HCT116 (cell line): ENCODE measurements at regions not wholly inside any gene's neighbourhood (a gene's known extent, or its start where the extent isn't known, plus 50 kb on each side); places are given as distances from the start of the nearest gene placed in this dataset.
"Not testable (repeated sequence)": the region's sequence is repeated elsewhere in the genome, so short reads cannot be mapped to it uniquely, and the experiment has no call there.

Experiments used
- ATAC-seq: fragments of 200-7000 bp; cut with Tn5 transposase; 2 replicates; pipeline ENCODE4 v1.9.1; 2020; ENCODE audit warnings: mild to moderate bottlenecking, moderate library complexity
- BruUV-seq: library from RNA; stranded (reverse); fragments of 400-500 nt; replicated peaks from 2 replicates; lab custom pipeline; 2021; lab: Mats Ljungman, UMichigan
- CTCF ChIA-PET: fragments of 300-600 bp; sonication (Branson Sonifier 250); formaldehyde crosslinking; loops from one replicate; lab custom pipeline; 2021; ENCODE audit warnings: antibody characterized with exemption; lab: Charles Lee
- POLR2A ChIA-PET: fragments of 300-600, 350-600 bp; sonication (Branson Sonifier 250); formaldehyde crosslinking; loops from one replicate; lab custom pipeline; 2021; ENCODE audit warnings: antibody characterized with exemption; lab: Charles Lee
- RAD21 ChIA-PET, 2 experiments: fragments of 300-600 bp; sonication (Branson Sonifier 250); formaldehyde crosslinking; loops; one replicate each; lab custom pipeline; 2023; ENCODE audit warnings: low total read pairs in 2 of 2; ENCODE audit not compliant: uncharacterized antibody in 2 of 2, unreplicated experiment in 2 of 2, low non-redundant PET in 1 of 2; lab: Charles Lee
- DNase-seq: peaks from one replicate; pipeline ENCODE4 v3.0.0-alpha.2; 2010; ENCODE audit warnings: low read depth, low spot score
- H2AFZ ChIP-seq: fragments of 200-600 bp; shearing (Covaris generic), sonication (generic); 2 replicates; pipeline ENCODE4 v1.6.1; 2017; ENCODE audit warnings: low read depth, mixed run types, mixed read lengths, antibody characterized with exemption, low read length; ENCODE audit not compliant: poor library complexity, severe bottlenecking
- H3K27ac ChIP-seq: 2 replicates; pipeline ENCODE4 v1.5.1; 2012; ENCODE audit warnings: low read depth, low read length
- H3K27me3 ChIP-seq: fragments of 200-600 bp; sonication (generic); 2 replicates; pipeline ENCODE4 v1.6.1; 2016; ENCODE audit warnings: mixed run types, low read length, mixed read lengths; ENCODE audit not compliant: insufficient read depth
- H3K36me3 ChIP-seq, 2 experiments: fragments of 200-500 bp in 1 of 2; fragments of 200-600 bp in 1 of 2; sonication (Bioruptor generic) in 1 of 2; sonication (generic) in 1 of 2; 2 replicates each; pipeline versions ENCODE4 v1.5.1 to v1.6.1; 2014 to 2016; ENCODE audit warnings: low read length in 2 of 2, inconsistent platforms in 1 of 2, mixed read lengths in 1 of 2, mixed run types in 1 of 2; ENCODE audit not compliant: insufficient read depth in 2 of 2, control insufficient read depth in 1 of 2
- H3K4me1 ChIP-seq, 2 experiments: fragments of 200-600 bp in 1 of 2; sonication (generic) in 1 of 2; 2 replicates each; pipeline versions ENCODE4 v1.5.1 to v1.6.1; 2012 to 2017; ENCODE audit warnings: low read length in 2 of 2, inconsistent platforms in 1 of 2, mild to moderate bottlenecking in 1 of 2, mixed read lengths in 1 of 2, mixed run types in 1 of 2, moderate library complexity in 1 of 2; ENCODE audit not compliant: insufficient read depth in 2 of 2, control insufficient read depth in 1 of 2
- H3K4me2 ChIP-seq: fragments of 200-600 bp; sonication (generic); 2 replicates; pipeline ENCODE4 v1.6.1; 2017; ENCODE audit warnings: mixed run types, low read length, mixed read lengths
- H3K4me3 ChIP-seq, 2 experiments: fragments of 200-600 bp in 1 of 2; sonication (generic) in 1 of 2; replicated peaks in 1 of 2; 2 replicates each; pipeline ENCODE4 v1.5.1; 2011 to 2016; ENCODE audit warnings: low read length in 2 of 2, control low read depth in 1 of 2, low read depth in 1 of 2, mild to moderate bottlenecking in 1 of 2, mixed read lengths in 1 of 2, mixed run types in 1 of 2
- H3K79me2 ChIP-seq: fragments of 200-600 bp; sonication (generic); 2 replicates; pipeline ENCODE4 v1.6.1; 2017; ENCODE audit warnings: mild to moderate bottlenecking, mixed run types, low read length, moderate library complexity, mixed read lengths; ENCODE audit not compliant: insufficient read depth
- H3K9ac ChIP-seq: fragments of 200-600 bp; sonication (generic); 2 replicates; pipeline ENCODE4 v1.6.1; 2016; ENCODE audit warnings: low read length, mixed read lengths
- H3K9me2 ChIP-seq: fragments of 200-600 bp; sonication (generic), shearing (Covaris generic); 2 replicates; pipeline ENCODE4 v1.6.1; 2017; ENCODE audit warnings: mixed run types, mild to moderate bottlenecking, moderate library complexity; ENCODE audit not compliant: insufficient read depth
- H3K9me3 ChIP-seq, 2 experiments: fragments of 200-500 bp in 1 of 2; fragments of 200-600 bp in 1 of 2; sonication (Bioruptor generic) in 1 of 2; sonication (generic) in 1 of 2; 2 replicates each; pipeline ENCODE4 v1.6.1; 2014 to 2017; ENCODE audit warnings: low read length in 2 of 2, mixed read lengths in 2 of 2, inconsistent platforms in 1 of 2, low read depth in 1 of 2, mild to moderate bottlenecking in 1 of 2, mixed run types in 1 of 2, moderate library complexity in 1 of 2; ENCODE audit not compliant: control insufficient read depth in 1 of 2, insufficient read depth in 1 of 2
- H4K20me1 ChIP-seq: fragments of 200-600 bp; sonication (generic), shearing (Covaris generic); 2 replicates; pipeline ENCODE4 v1.6.1; 2017; ENCODE audit warnings: mixed run types, mild to moderate bottlenecking, moderate library complexity; ENCODE audit not compliant: insufficient read depth
- ATF3 ChIP-seq: IDR thresholded peaks from 2 replicates; pipeline ENCODE4 v1.6.1; 2012
- CBX3 ChIP-seq: IDR thresholded peaks from 2 replicates; pipeline ENCODE4 v1.6.1; 2012; ENCODE audit warnings: low read depth
- CEBPB ChIP-seq: IDR thresholded peaks from 2 replicates; pipeline ENCODE4 v1.6.1; 2012; ENCODE audit warnings: low read depth
- EGR1 ChIP-seq: IDR thresholded peaks from 2 replicates; pipeline ENCODE4 v1.6.1; 2012; ENCODE audit warnings: low read depth
- EZH2 ChIP-seq: fragments of 200-600 bp; sonication (generic); IDR thresholded peaks from 2 replicates; pipeline ENCODE4 v1.6.1; 2017; ENCODE audit warnings: antibody characterized with exemption, mixed run types
- EZH2phosphoT487 ChIP-seq: fragments of 200-600 bp; IDR thresholded peaks from 2 replicates; pipeline ENCODE4 v1.6.1; 2018; ENCODE audit warnings: antibody characterized with exemption, borderline replicate concordance
- FOSL1 ChIP-seq: IDR thresholded peaks from 2 replicates; pipeline ENCODE4 v1.6.1; 2012; ENCODE audit warnings: low read depth
- JUND ChIP-seq: IDR thresholded peaks from 2 replicates; pipeline ENCODE4 v1.6.1; 2012
- POLR2A ChIP-seq: IDR thresholded peaks from 2 replicates; pipeline ENCODE4 v1.7.0; 2011; ENCODE audit warnings: borderline replicate concordance; ENCODE audit not compliant: insufficient read depth, insufficient read length; ENCODE audit errors: extremely low read depth
- POLR2AphosphoS5 ChIP-seq: IDR thresholded peaks from 2 replicates; pipeline ENCODE4 v1.6.1; 2011; ENCODE audit warnings: mild to moderate bottlenecking, low read depth, low read length, moderate library complexity
- REST ChIP-seq: IDR thresholded peaks from 2 replicates; pipeline ENCODE4 v1.6.1; 2012; ENCODE audit warnings: low read depth
- SP1 ChIP-seq: IDR thresholded peaks from 2 replicates; pipeline ENCODE4 v1.6.1; 2012; ENCODE audit warnings: low read depth
- YY1 ChIP-seq: IDR thresholded peaks from 2 replicates; pipeline ENCODE4 v1.6.1; 2011; ENCODE audit warnings: low read length, low read depth, moderate library complexity, mild to moderate bottlenecking; ENCODE audit not compliant: insufficient replicate concordance; ENCODE audit errors: extremely low read depth
- ZBTB33 ChIP-seq: IDR thresholded peaks from 2 replicates; pipeline ENCODE4 v1.6.1; 2011; ENCODE audit warnings: mild to moderate bottlenecking, low read length, moderate library complexity; ENCODE audit not compliant: insufficient replicate concordance; ENCODE audit errors: extremely low read depth
- intact Hi-C: fragments of 100-400 bp; cut with micrococcal nuclease; formaldehyde crosslinking; loops from 2 replicates; pipeline ENCODE4 v1.10.0; 2022

GRCh38 chr6:26278536-26278935 is 86.5 kb upstream of the BTN3A2 start:
- Histone ChIP-seq H3K27ac (no peak overlapping the region), H3K27me3 (no peaks in the 10 kb centered on the region), H3K9ac (no peak overlapping the region), H3K4me3 (no peak overlapping the region), H3K9me3 (no peaks in the 10 kb centered on the region), H2AFZ (no peak overlapping the region), H3K4me1 (no peaks in the 10 kb centered on the region), H3K36me3 (no peaks in the 10 kb centered on the region), H3K9me2 (no peaks in the 10 kb centered on the region), H3K4me2 (no peak overlapping the region), H3K79me2 (no peaks in the 10 kb centered on the region), H4K20me1 (no peaks in the 10 kb centered on the region)
- ChIA-PET RAD21 (no interaction called here), CTCF (no interaction called here), POLR2A (interaction anchor here (1.3 kb wide), 1 partner anchor 53 kb away, joined by 3 read pairs; a partner anchor contains a TSS)
- no TSS peak for BruUV-seq
- no peak for TF ChIP-seq EGR1
- TF ChIP-seq EZH2 = no peak
- TF ChIP-seq POLR2AphosphoS5 = no peak
- no peak for TF ChIP-seq EZH2phosphoT487
- no peak for TF ChIP-seq CEBPB
- TF ChIP-seq JUND = no peak
- TF ChIP-seq ATF3 = no peak
- TF ChIP-seq FOSL1 = no peak
- no peak for TF ChIP-seq ZBTB33
- TF ChIP-seq CBX3 = no peak
- TF ChIP-seq POLR2A = no peak
- no peak for TF ChIP-seq YY1
- TF ChIP-seq SP1 = no peak
- TF ChIP-seq REST = no peak
- no peak for DNase-seq
- intact Hi-C loops = no loop called here
- ATAC-seq = no peak

GRCh38 chr6:26279371-26279770 is 85.6 kb upstream of the BTN3A2 start:
- DNase-seq, H4K20me1 ChIP-seq, H3K36me3 ChIP-seq, intact Hi-C loops, CTCF ChIA-PET, H3K4me3 ChIP-seq, RAD21 ChIA-PET, H3K9ac ChIP-seq, H3K4me2 ChIP-seq, H3K27me3 ChIP-seq, H2AFZ ChIP-seq, H3K4me1 ChIP-seq, POLR2A ChIA-PET, ATAC-seq, H3K9me2 ChIP-seq, H3K9me3 ChIP-seq, H3K79me2 ChIP-seq, BruUV-seq, H3K27ac ChIP-seq: not testable (repeated sequence)
